Endodermal cell (in vitro differentiated cells): ENCODE measurements at regions not wholly inside any gene's neighbourhood (a gene's known extent, or its start where the extent isn't known, plus 50 kb on each side); places are given as distances from the start of the nearest gene placed in this dataset.

ENCODE experiments used
- DNase-seq: peaks from one replicate; pipeline ENCODE4 v3.0.0-alpha.2; 2017
- H3K27ac ChIP-seq: 2 replicates; pipeline ENCODE4 v1.5.1; 2013; ENCODE audit warnings: mild to moderate bottlenecking, low read depth, low read length, moderate library complexity
- H3K27me3 ChIP-seq: 2 replicates; pipeline ENCODE4 v1.6.1; 2013; ENCODE audit warnings: mild to moderate bottlenecking, low read length, moderate library complexity; ENCODE audit not compliant: insufficient read depth, control insufficient read depth, poor library complexity, severe bottlenecking
- H3K36me3 ChIP-seq: 2 replicates; pipeline ENCODE4 v1.7.0; 2013; ENCODE audit warnings: mild to moderate bottlenecking, low read length, moderate library complexity; ENCODE audit not compliant: control insufficient read depth, insufficient read depth
- H3K4me1 ChIP-seq: one replicate; pipeline ENCODE4 v1.7.0; 2013; ENCODE audit warnings: low read length; ENCODE audit not compliant: control insufficient read depth, insufficient read depth
- H3K4me3 ChIP-seq: 2 replicates; pipeline ENCODE4 v1.5.1; 2013; ENCODE audit warnings: mild to moderate bottlenecking, low read length, moderate library complexity
- H3K9ac ChIP-seq: 2 replicates; pipeline ENCODE4 v1.6.1; 2013; ENCODE audit warnings: mild to moderate bottlenecking, low read length, moderate library complexity; ENCODE audit not compliant: poor library complexity, severe bottlenecking; ENCODE audit errors: extremely low read depth
- H3K9me3 ChIP-seq: 2 replicates; pipeline ENCODE4 v1.6.1; 2013; ENCODE audit warnings: mild to moderate bottlenecking, low read length, moderate library complexity; ENCODE audit not compliant: control insufficient read depth
- H3K27ac Mint-ChIP-seq: 2 replicates; pipeline ENCODE4 v1.8.0; 2020; ENCODE audit warnings: mixed read lengths
- H3K27me3 Mint-ChIP-seq: 2 replicates; pipeline ENCODE4 v1.8.0; 2021; ENCODE audit warnings: mild to moderate bottlenecking, mixed read lengths; ENCODE audit not compliant: insufficient read depth
- H3K36me3 Mint-ChIP-seq: 2 replicates; pipeline ENCODE4 v1.8.0; 2020; ENCODE audit warnings: low read depth, mixed read lengths
- H3K4me1 Mint-ChIP-seq: 2 replicates; pipeline ENCODE4 v1.8.0; 2020; ENCODE audit warnings: mixed read lengths
- H3K4me3 Mint-ChIP-seq: 2 replicates; pipeline ENCODE4 v1.8.0; 2020; ENCODE audit warnings: mild to moderate bottlenecking, moderate library complexity, mixed read lengths
- H3K9me3 Mint-ChIP-seq: 2 replicates; pipeline ENCODE4 v1.8.0; 2020; ENCODE audit warnings: mild to moderate bottlenecking, mixed read lengths
- CTCF ChIP-seq: fragments of 200-600 bp; sonication (generic); conservative IDR thresholded peaks from 2 replicates; pipeline ENCODE4 v1.5.0; 2021; ENCODE audit warnings: antibody characterized with exemption, mild to moderate bottlenecking
- WGBS, 2 experiments: methylation state at CpG; one replicate each; pipeline versions ENCODE4 v1.1.5 to v1.1.7; 2013; ENCODE audit warnings: missing lambda C conversion rate in 2 of 2, mixed read lengths in 1 of 2; ENCODE audit not compliant: insufficient coverage in 1 of 2, insufficient read length in 1 of 2; 5-methylcytosine and 5-hydroxymethylcytosine counted together

- peak; percentile 48 for TF ChIP-seq CTCF
- Histone ChIP-seq H3K9me3 (no peaks in the 10 kb centered on the region), H3K27me3 (no peaks in the 10 kb centered on the region), H3K4me1 (no peaks in the 10 kb centered on the region), H3K9ac (no peak overlapping the region), H3K4me3 (no peak overlapping the region), H3K36me3 (no peaks in the 10 kb centered on the region), H3K27ac (no peak overlapping the region)
- 74 to 81% methylated on average over 2 to 5 of the region's 5 CpGs for WGBS, 2 experiments
- H3K4me3 Mint-ChIP-seq = no peak overlapping the region
- H3K27ac Mint-ChIP-seq = no peak overlapping the region
- no peaks in the 10 kb centered on the region for H3K9me3 Mint-ChIP-seq
- no peaks in the 10 kb centered on the region for H3K4me1 Mint-ChIP-seq
- H3K27me3 Mint-ChIP-seq = no peaks in the 10 kb centered on the region
- no peaks in the 10 kb centered on the region for H3K36me3 Mint-ChIP-seq
- DNase-seq = peak; percentile 65
Measured at GRCh38 chr18:22609642-22610041, 191.9 kb upstream of the CTAGE1 start.

GRCh38 chr18:22613058-22613690, 195.5 kb upstream of the CTAGE1 start:
- no peaks in the 10 kb centered on the region for H3K9me3 Mint-ChIP-seq
- Histone ChIP-seq H3K4me1 (no peaks in the 10 kb centered on the region), H3K36me3 (no peaks in the 10 kb centered on the region), H3K9me3 (no peaks in the 10 kb centered on the region), H3K4me3 (no peak overlapping the region), H3K27ac (no peak overlapping the region), H3K9ac (no peak overlapping the region), H3K27me3 (no peaks in the 10 kb centered on the region)
- no peak overlapping the region for H3K27ac Mint-ChIP-seq
- no peaks in the 10 kb centered on the region for H3K36me3 Mint-ChIP-seq
- DNase-seq = no peak
- WGBS, 2 experiments = 95 to 96% methylated on average over 12 to 18 of the region's 18 CpGs
- no peak for TF ChIP-seq CTCF
- no peak overlapping the region for H3K4me3 Mint-ChIP-seq
- no peaks in the 10 kb centered on the region for H3K4me1 Mint-ChIP-seq
- H3K27me3 Mint-ChIP-seq = no peaks in the 10 kb centered on the region

DNA sequence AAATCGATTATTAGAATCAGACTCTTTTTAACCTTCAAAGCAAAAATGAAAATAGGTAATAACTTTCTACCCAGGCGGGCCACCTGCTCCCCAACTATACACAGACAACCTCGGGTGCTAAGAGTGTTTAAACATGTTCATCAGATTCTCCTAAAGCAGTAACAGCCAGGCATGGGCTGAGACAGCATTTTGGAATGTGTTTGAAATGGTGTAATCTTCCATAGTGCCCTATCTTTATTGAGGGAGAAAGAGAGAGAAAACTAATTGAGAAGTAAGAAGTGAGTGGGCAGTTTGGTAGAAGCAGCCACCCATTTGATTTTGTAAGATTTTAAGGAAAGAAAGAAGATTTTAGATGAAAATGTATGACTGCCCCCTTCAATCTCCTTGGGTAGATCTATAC, 196.1 kb upstream of the CTAGE1 start:
- no peaks in the 10 kb centered on the region for H3K4me1 ChIP-seq
- WGBS, 2 experiments = 80 to 90% methylated on average over 1 to 3 of the region's 3 CpGs
- no peaks in the 10 kb centered on the region for H3K36me3 Mint-ChIP-seq
- peaks cover 2% of the 10 kb centered on the region for H3K27me3 Mint-ChIP-seq
- H3K27me3 ChIP-seq = no peaks in the 10 kb centered on the region
- no peak for DNase-seq
- no peak overlapping the region for H3K27ac Mint-ChIP-seq
- H3K36me3 ChIP-seq = no peaks in the 10 kb centered on the region
- H3K9me3 Mint-ChIP-seq = no peaks in the 10 kb centered on the region
- H3K4me1 Mint-ChIP-seq = no peaks in the 10 kb centered on the region
- no peak overlapping the region for H3K4me3 Mint-ChIP-seq
- H3K4me3 ChIP-seq = no peak overlapping the region
- no peak for TF ChIP-seq CTCF
- H3K27ac ChIP-seq = no peak overlapping the region
- no peak overlapping the region for H3K9ac ChIP-seq
- no peaks in the 10 kb centered on the region for H3K9me3 ChIP-seq
